HG03457 (cell line): ENCODE measurements at regions not wholly inside any gene's neighbourhood (a gene's known extent, or its start where the extent isn't known, plus 50 kb on each side); places are given as distances from the start of the nearest gene placed in this dataset.
"Not testable (repeated sequence)": the region's sequence is repeated elsewhere in the genome, so short reads cannot be mapped to it uniquely, and the experiment has no call there.

Experiments
- ATAC-seq: cut with Tn5 transposase; IDR thresholded peaks from one replicate; pipeline ENCODE4 v1.9.1; 2021; ENCODE audit warnings: moderate number of reproducible peaks; ENCODE audit not compliant: unreplicated experiment

DNA sequence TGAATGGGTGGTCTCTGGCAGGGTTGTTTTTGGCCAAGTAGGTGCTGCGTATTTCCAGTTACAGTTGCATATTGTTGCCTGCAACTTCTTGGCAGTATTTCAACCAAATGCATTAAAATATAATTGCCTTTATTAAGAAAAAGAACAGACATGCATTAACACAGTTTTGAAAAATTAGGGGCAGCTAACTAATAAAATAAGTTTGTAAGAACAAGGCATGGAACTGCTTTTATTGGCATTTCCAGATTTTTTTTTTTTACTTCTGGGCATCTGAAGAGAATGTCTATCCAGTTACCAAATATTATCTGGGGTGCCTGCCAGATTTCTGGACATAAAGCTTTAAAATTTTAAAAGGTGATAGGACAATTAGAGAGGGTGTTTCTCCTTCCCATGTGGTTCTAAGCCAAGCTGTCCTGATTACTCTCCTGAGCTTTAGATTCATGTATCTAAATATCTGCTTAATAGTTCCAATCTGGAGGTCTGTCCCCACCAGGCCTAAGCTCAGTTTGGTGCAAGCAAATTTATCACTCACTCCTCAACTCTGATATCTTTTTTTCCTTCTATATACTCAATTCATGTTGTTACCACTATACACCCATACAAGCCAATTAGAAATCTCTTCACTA lies 553.3 kb upstream of the USP24 start:
- ATAC-seq, result no peak

DNA sequence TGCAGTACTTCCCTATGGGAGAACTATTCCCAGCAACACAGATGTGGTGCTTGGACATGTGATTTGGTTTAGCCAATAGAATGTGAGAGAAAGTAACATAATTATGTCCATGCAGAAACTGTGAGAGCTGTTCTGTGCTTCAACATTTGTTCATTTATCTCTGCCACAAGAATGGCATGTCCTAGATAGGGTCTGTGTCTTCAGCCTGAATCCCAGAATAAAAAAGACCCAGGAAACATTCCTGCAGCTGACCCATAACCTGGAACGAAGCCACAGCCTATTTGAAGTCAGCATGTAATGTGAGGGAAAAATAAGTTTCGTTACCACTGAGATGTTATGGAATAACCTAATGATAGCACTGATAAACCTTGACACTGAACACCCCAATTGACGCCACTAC lies 552.0 kb upstream of the USP24 start:
- ATAC-seq, result no peak

DNA sequence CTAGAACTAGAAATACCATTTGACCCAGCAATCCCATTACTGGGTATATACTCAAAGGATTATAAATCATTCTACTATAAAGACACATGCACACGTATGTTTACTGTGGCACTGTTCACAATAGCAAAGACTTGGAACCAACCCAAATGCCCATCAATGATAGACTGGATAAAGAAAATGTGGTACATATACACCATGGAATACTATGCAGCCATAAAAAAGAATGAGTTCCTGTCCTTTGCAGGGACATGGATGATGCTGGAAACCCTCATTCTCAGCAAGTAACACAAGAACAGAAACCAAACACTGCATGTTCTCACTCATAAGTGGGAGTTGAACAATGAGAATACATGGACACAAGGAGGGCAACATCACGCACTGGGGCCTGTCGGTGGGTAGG lies 550.3 kb upstream of the USP24 start:
- not testable (repeated sequence) for ATAC-seq

DNA sequence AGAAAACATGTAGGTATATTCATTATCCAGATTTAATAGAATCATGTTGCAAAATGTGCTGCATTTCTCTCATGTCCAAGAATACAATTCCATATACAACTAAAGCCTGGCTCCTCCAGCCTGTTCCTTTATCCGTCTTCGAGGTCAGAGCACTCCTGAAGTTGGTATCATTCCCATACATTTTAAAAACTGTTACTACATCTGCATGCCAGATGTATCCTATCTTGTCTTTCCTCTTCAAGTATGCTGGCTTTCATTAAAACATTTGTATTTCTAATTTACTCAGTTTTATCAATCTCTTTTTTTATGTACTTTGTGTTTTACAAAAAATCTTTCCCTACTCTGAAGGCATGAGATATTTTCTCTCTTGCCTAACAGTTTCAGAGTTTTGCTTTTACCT lies 536.6 kb upstream of the USP24 start:
- no peak for ATAC-seq

DNA sequence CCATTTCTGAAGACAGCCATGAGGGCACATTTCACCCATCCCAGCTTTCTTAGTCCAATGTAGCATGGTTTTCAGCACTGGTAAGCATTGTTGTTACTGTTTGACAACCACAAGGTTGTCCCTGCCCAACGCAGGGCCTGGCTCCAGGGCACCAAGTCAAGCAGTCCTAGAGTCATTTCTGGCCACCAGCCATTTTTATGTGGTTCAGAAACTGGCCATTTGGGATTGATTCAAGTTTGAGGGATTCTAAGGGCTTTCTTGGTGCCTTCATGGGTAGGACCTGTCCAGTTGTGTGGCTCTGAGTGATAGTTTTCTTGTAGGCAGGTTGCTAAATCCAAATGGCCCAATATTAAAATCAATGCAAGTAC lies 535.4 kb upstream of the USP24 start:
- no peak for ATAC-seq

DNA sequence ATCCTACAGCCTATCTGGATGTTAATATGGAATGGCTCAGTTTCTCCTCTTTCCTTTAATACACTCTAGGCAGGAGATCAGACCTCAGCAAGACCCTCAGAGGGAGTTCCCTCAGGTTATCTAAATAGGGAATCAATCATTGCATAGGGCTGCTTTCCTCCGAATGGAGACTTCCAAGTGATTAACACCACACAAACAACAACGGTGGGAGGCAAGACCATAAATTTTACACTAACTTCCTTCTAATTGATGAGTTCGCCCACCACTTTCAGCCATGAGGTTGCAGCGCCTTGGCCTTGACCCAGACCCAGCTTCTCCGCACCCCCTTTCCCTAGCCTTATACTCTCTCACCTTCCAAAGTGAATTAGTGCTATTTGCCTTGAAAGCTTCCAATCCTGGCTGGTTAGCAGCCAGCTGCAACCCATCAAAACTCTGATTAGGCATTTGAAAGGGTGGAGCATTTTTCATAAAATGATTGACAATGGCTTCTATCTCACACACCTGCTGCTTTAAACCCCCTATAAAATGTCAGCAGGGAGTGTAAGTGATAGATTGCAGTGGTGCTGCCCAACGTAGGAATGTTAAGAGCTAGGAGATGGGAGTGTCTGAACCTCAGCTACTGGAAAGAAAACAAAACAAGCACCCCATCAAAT lies 534.9 kb upstream of the USP24 start:
- no peak for ATAC-seq

DNA sequence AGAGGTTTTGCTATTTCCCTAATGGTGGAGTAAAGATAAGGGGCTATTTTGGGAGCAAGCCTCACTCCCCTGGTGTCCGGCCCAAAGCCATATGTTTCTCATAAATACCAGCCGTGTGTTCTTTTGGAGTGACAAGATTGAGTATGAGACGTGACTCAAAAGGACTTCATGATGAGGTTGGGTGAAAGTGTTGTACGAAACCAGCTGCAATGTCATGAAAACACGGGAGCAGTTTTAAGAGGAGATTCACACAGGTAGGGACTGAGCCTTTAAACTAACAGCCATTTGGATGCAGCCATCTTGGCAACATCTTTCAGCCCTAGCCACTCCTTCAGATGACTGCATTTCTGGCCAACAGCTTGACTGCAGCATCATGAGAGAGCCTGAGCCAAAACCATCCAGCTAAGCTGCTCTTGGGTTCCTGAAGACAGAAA lies 532.3 kb upstream of the USP24 start:
- ATAC-seq, result no peak

DNA sequence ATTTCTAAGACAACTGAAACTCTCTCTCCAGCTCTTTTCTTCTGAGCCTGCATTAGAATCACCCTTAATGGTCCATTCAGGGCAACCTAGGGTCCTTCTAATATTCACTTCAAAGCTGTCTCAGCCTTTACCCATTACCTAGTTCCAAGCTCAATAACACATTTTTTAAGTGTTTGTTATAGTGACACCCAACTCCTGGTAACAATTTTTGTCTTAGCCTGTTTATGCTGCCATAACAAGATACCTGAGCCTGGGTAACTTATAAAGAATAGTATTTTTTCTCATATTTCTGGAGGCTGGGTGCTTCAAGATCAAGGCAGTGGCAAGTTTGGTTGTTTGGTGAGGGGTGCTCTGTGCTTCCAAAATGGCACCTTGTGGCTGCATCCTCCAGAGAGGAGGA lies 531.5 kb upstream of the USP24 start:
- no peak for ATAC-seq

DNA sequence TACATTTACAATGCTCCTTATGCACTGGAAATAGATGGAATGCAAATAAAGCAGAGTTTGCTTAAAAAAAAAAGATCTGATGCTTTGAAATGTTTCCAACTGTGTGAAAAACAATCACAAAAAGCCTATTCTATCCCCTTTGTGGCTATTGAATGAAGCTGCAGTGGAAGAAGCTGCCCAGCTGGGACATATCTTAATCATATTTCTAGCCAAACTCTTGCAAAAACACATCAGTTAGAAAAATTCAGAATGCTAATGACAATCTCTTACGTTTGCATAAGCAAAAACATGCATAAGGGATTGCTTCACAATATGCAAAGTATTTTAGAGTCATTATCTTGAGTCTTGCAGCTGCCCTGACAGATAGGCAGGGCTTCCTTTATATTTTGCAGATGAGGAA lies 526.4 kb upstream of the USP24 start:
- ATAC-seq, result no peak

DNA sequence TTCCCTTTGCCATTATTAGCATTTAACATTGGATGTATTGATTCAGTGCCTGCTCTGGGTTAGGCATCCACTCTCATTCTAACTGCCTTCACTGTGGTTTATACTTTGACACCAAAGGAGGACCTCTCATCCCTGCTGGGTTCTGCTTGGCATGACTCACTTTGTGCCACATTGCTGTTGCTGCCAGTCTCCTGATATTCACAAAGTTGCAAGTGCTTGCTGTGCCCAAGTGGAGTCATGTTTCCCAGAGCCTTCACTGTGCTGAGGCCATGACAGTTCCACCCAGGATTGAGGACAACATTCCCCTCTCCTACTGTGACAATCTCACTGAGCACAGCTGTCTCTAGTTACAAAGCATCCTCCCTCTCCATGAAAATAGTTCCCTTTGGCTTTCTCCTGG lies 519.9 kb upstream of the USP24 start:
- no peak for ATAC-seq

DNA sequence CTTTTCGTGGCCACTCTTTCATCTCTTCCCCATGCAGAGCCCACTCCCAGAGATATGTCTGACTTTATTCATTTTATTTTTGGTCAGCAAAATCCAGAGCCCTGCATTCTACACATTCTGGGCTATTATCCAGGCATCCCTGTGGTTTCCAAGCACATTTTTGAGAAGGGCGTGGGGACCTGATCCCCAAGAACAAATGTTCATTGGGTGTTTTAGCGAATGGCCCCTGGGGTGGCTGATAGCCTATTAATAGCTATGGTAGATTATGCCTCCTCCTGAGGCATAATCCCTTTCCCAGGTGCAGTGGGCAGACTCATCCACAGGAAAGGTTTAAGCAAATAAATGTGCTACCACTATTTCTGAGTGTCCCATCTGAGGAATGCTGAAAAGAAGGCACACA lies 511.8 kb upstream of the USP24 start:
- no peak for ATAC-seq

DNA sequence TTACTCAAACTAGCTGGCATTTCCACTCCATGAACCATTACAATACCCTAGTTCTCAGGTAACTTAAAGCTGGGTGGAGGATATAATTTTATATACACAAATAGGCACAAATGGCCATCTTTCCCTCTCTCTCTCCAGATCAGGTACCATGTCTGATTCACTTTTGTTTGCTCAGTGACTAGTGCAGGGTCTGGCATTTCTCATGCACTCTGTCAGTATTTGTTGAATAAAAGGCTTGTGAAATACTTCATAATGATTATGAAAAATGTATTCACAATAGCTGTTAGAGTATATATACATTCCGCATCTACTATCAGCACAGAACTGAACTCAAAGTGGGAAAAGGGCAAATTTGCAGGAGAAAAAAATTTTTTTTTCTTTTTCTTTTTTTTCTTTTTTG lies 510.2 kb upstream of the USP24 start:
- no peak for ATAC-seq

DNA sequence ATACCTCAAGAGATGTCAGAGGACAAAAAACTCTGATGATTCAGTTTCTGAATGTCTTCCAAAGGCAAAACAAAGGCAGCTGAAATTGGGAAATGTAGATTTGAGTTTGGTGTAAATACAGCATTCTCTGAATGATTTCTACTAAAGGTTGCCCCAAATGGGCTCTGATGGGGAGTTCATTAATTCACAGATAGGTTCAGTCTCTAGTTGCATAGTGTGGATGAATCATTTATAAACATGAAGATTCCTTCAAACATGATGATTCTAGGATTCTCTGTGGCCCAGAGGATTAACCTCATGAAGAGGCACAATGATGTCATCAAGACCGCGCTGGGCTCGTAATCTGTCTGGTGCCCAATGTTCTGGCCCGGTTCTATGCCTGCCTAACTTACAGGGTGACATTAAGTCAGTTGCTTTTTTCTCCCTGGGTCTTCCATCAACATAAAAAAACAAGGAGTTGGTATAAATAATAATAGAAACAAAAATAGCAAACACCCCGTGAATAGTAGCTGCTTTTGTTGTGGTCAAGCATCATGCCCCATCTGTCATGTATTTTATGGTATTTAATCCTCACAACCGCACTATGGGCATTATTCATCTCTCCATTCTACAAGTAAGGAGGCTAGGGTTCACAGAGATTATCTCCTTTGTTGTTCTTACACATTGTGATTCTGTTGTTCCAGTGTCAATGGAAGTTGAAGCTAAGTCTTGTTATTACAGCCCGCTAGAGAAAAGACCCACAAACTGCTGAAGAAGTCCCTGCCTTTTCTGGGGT lies 509.6 kb upstream of the USP24 start:
- no peak for ATAC-seq

DNA sequence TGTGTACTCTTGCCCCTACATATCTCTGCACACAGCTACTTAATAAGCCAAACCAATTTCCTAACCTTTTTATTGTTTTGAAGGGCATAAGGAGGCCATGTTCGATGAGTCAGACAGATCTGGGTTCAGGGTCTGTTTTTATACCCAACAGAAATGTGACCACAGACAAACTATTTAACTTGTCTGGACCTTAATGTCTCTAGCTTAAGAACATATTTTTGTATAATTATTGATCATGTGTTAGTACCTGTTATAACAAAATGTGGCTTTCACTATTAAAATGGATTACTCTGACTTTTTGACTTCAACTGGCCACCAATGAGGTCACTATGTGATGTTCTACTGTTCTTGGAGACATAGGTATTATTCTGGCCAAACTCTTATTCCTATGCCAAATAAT lies 507.8 kb upstream of the USP24 start:
- no peak for ATAC-seq

DNA sequence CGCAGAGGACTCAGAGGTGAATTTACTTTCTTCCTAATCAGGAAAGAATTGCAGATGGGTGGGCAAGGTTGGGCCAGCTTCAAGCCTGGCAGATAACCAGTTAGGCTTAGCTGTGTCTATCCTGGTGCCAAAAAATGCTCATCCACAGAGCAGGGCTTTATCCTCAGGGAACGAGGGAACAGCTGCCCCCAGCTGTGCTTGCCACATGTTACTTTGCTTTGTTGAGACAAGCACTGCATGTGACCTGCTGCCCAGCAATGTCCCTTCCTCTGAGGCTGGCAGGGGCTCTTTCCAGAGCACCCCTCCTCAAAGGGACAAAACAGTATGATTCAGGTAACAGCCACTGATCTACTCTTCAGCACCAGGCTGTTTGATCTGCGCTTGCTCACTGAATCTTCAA lies 505.1 kb upstream of the USP24 start:
- no peak for ATAC-seq

DNA sequence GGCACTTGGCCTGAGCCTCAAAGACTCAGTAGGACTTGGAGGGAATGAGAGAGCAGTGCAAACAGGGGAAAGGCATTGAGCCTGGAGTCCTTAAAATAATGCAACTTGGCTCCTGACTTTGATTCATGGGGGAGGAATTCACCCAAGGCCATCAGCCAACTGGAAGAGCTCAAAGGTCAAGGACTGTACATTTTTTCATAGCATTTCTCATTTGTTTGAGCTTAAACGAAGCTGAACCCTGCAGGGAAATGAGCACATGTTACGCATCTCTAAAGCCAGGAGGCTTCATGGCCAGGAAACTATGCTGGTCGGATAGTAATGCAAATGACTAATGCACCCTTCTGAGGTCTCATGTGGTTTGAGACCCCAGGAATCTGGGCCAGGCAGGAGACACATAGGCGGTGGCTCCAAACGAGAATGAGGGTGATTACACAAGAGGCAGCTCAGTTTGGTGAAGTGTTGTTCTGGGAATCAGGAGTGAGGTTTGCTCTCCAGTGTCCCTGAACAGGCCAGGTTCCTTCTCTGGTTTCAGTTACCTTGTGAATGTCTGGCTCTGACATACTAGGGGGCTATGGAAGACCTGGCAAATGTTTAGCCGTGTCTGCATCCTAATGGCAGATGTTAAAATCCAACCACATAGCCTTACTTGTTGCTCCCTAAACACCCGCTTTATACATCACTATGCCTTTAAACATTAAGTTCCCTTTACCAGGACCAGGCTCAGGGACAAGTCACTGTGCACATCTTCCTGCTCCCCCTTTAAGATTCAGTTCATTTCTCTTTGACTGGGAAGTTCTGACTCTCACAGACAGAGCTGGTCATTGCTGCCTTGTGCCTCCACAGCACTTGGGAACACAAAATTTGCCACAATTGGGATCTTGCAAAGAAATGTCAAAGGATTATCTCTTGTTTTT lies 503.9 kb upstream of the USP24 start:
- no peak for ATAC-seq

DNA sequence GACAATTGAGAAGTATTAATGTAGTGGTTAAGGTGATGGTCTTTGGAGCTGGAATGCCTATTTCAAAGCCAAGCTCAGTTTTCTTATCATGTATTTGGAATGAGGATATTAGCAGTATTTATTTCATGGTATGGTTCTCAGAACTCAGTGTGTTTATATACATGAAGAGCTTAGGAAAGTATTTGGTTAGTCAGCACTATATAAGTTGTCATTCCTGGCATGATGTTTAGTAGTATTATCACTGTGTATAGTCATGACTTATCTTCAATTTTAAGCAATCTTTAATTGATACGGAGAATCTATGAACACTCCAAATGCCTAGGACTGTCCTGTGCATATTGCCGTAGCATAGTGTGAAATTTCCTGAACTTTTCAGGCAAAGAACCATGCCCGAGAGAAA lies 501.9 kb upstream of the USP24 start:
- ATAC-seq, result no peak

DNA sequence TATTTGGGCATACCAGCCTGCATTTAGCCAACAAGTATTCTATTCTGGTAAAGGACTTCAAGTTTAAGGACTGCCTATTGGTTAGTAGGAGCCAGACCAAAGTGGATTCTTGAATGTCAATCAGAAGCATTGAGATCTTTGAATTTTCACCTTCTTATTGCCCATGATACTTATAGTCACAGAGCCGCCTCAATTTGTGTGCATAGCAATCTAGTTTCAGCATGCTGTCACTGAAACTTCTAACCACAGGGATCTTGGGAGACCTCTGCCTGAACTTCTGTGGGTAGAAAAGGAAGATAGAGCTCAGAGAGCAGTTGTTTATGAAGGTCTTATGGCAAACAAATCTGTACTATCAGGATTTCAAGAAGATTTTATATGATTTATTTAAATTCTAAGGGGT lies 501.4 kb upstream of the USP24 start:
- no peak for ATAC-seq

DNA sequence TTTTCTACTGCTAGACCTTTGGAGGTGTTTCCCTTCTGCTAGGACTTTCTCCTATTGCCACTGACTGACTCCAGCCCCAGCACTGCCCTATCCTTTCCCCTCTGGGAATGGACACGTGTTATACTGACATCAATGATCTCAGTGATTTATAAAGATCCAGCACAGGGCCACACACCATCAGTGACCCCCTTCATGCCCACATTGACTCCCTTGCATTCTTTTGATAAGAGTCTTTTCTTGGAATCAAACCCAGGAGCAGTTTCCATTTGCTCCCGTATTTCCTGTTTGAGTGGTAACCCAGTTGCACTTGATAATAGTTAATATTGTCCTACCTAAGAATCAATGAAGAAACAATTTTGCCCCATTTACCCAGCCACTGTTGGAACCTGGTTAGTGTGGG lies 501.0 kb upstream of the USP24 start:
- ATAC-seq, result no peak

DNA sequence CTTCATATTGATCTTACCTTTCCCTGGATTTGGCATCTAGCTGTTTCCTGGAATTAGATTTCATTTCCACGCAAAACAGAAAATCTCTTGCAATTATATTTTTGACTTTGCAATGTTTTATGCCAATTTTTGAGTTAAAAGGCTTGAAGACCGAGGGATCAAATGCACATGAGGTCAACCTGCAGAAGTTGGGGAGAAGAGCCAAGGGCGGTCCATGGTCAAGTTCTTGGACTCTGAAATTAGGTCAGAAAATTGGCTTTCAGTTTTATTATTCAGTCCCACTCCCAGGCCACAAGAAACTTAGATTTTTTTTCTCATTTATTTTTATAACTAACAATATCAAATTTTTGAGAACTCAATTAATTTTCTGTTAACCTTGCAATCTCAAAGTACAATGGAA lies 499.1 kb upstream of the USP24 start:
- ATAC-seq, result no peak

DNA sequence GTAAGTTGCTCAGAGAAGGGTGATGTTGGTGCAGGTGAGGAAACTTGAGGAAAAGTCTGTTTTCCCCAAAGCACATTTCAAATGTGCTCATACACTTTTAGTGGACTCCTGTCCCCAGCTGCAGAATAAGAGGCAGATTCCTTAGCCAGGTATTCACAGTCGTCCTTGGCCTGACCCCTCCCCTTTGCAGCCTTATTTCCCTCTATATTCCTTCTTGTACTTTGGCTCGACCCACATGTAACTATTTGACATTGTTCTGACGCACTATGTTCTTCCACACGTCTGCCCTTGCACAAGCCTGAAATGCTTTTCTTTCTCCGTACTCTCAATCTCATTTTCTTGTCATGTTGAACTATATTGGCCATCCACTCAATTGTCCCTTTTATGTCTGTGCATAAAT lies 498.4 kb upstream of the USP24 start:
- ATAC-seq, result no peak
